ENCODE measurements at regions not wholly inside any gene's neighbourhood (a gene's known extent, or its start where the extent isn't known, plus 50 kb on each side); places are given as distances from the start of the nearest gene placed in this dataset.
"Not testable (repeated sequence)": the region's sequence is repeated elsewhere in the genome, so short reads cannot be mapped to it uniquely, and the experiment has no call there.

GRCh38 chr6:121726596-121726995 is 291.1 kb downstream of the GJA1 start:
- no peaks in the 10 kb centered on the region for H3K36me3 ChIP-seq
- intact Hi-C loops (cut with DNase I), result no loop called here
- H3K27me3 ChIP-seq, result no peaks in the 10 kb centered on the region
- no peak for TF ChIP-seq CTCF (IDR thresholded peaks at IDR 0.05)
- no peaks in the 10 kb centered on the region for H3K9me3 ChIP-seq
- no peak overlapping the region for H3K4me3 ChIP-seq
- peaks cover 0 to 2% of the 10 kb centered on the region in 2 donors for H3K4me1 ChIP-seq
- DNase-seq (ENCODE audit: low spot score in 2 of 2), result no peak
- H3K27ac ChIP-seq, result no peak overlapping the region

GRCh38 chr6:121730616-121731015 is 295.2 kb downstream of the GJA1 start:
- H3K27me3 ChIP-seq, result no peaks in the 10 kb centered on the region

GRCh38 chr6:121731381-121731780 is 295.9 kb downstream of the GJA1 start:
- H3K27me3 ChIP-seq, result no peaks in the 10 kb centered on the region
- H3K36me3 ChIP-seq, result no peaks in the 10 kb centered on the region
- H3K4me1 ChIP-seq, result peaks cover 0 to 11% of the 10 kb centered on the region in 2 donors
- peaks cover 0 to 7% of the 10 kb centered on the region in 2 donors for H3K9me3 ChIP-seq
- TF ChIP-seq CTCF (IDR thresholded peaks at IDR 0.05), result no peak
- no peak for DNase-seq (ENCODE audit: low spot score in 2 of 2)
- H3K4me3 ChIP-seq, result no peak overlapping the region
- no peak overlapping the region for H3K27ac ChIP-seq
- intact Hi-C loops (cut with DNase I), result loop anchor here (2.0 kb wide), 1 partner anchor 95 kb away; no protein-coding TSS in a partner anchor

More at GRCh38 chr6:121730616-121731015, 295.2 kb downstream of the GJA1 start:
- TF ChIP-seq CTCF (IDR thresholded peaks at IDR 0.05), result no peak
- Histone ChIP-seq H3K4me1 (peaks cover 0 to 11% of the 10 kb centered on the region in 2 donors), H3K36me3 (no peaks in the 10 kb centered on the region), H3K4me3 (no peak overlapping the region), H3K27ac (no peak overlapping the region), H3K9me3 (peaks cover 0 to 7% of the 10 kb centered on the region in 2 donors)
- no peak for DNase-seq (ENCODE audit: low spot score in 2 of 2)
- intact Hi-C loops (cut with DNase I), result loop anchor here (2.0 kb wide), 1 partner anchor 96 kb away; no protein-coding TSS in a partner anchor

- Histone ChIP-seq H3K27me3 (no peaks in the 10 kb centered on the region), H3K36me3 (no peaks in the 10 kb centered on the region), H3K4me1 (peaks cover 0 to 8% of the 10 kb centered on the region in 2 donors), H3K27ac (peak overlapping the region; percentile 59 to 60), H3K4me3 (no peak overlapping the region), H3K9me3 (peaks cover 0 to 7% of the 10 kb centered on the region in 2 donors)
- DNase-seq (ENCODE audit: low spot score in 2 of 2), result no peak
- TF ChIP-seq CTCF (IDR thresholded peaks at IDR 0.05), result no peak
- intact Hi-C loops (cut with DNase I), result no loop called here
Observed at GRCh38 chr6:121732641-121733040, 297.2 kb downstream of the GJA1 start.

- DNase-seq (ENCODE audit: low spot score in 2 of 2), result no peak
- no peaks in the 10 kb centered on the region for H3K36me3 ChIP-seq
- H3K27ac ChIP-seq, result peak overlapping the region; percentile 59 to 60
- H3K4me1 ChIP-seq, result peaks cover 0 to 8% of the 10 kb centered on the region in 2 donors
- H3K4me3 ChIP-seq, result no peak overlapping the region
- intact Hi-C loops (cut with DNase I), result no loop called here
- no peaks in the 10 kb centered on the region for H3K27me3 ChIP-seq
- TF ChIP-seq CTCF (IDR thresholded peaks at IDR 0.05), result no peak
- peaks cover 0 to 7% of the 10 kb centered on the region in 2 donors for H3K9me3 ChIP-seq
Observed at GRCh38 chr6:121733234-121733633, 297.8 kb downstream of the GJA1 start.

- H3K9me3 ChIP-seq; H3K27ac ChIP-seq; intact Hi-C loops (cut with DNase I); DNase-seq (ENCODE audit: low spot score in 2 of 2); H3K27me3 ChIP-seq; H3K4me1 ChIP-seq; H3K4me3 ChIP-seq; H3K36me3 ChIP-seq: not testable (repeated sequence)
Observed at GRCh38 chr6:121740188-121740587, 304.7 kb downstream of the GJA1 start.

All from ascending aorta (tissue), 2 donors.